ENCODE measurements at regions not wholly inside any gene's neighbourhood (a gene's known extent, or its start where the extent isn't known, plus 50 kb on each side); places are given as distances from the start of the nearest gene placed in this dataset.

DNA sequence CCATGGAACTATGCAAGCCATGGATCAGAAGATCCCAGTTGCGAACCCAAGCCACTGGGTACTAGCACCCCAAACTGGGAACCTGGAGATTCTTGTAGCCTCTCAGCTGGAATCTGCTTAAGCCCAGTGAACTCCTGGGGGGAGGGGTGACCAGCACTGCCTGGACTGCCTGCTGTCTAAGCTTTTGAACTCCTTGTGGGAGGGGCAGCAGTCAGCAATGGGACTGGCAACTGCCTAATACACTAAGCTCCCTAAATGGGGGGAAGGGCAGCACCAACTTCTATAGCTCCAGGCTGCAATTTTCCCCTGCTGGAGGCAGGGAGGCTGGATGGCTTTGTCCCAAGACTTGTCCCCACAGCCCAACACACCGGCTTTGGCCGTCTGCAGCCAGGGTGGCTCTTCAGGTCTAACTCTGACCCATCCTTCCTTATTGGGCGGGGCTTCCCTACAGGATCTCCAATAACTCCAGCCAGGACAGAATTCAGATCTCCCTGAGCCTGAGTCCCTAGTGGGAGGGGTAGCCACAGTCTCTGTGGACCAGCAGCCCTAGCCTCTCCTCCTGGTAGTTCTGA, 485.1 kb downstream of the SOX5 start:
- H3K27ac Mint-ChIP-seq = no peak overlapping the region
- H3K4me1 Mint-ChIP-seq (ENCODE audit: low read depth) = no peaks in the 10 kb centered on the region
- no peaks in the 10 kb centered on the region for H3K27me3 Mint-ChIP-seq (ENCODE audit: low read depth)
- intact Hi-C loops (cut with micrococcal nuclease) = no loop called here
- DNase-seq (ENCODE audit: low spot score) = no peak
- no peaks in the 10 kb centered on the region for H3K36me3 Mint-ChIP-seq (ENCODE audit: low read depth)
- no peak overlapping the region for H3K4me3 Mint-ChIP-seq (ENCODE audit: low read depth)
- peaks cover 43% of the 10 kb centered on the region for H3K9me3 Mint-ChIP-seq

DNA sequence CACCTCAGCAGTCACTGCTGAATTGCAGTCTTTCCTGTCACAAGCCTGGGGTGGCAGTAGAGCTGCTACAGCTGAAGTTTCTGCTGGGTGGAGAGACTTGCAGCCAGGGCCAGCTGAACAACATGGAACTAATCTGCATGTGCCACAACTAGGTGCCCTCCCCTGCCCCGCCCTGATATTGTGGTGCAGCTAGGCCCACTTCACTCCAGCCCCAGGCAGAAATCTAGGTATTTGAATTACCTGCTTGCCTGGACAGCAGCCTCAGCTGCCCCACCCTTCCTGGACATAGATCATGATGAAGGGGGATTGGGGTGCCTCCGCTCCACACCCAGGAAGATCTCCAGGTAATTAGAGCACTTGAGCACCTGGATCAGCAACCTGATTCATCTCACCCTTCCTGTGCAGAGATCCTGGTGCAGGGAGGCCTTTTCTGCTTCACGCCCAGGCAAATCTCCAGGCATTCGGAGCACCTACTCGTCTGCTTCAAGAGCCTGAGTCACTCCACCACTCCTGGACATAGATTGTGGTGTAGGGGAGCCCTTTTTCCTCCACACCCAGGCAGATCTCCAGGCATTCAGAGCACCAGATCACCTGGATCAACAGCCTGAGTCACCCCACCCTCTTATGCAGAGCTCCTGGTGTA, 477.0 kb downstream of the SOX5 start:
- no peaks in the 10 kb centered on the region for H3K27me3 Mint-ChIP-seq (ENCODE audit: low read depth)
- DNase-seq (ENCODE audit: low spot score) = no peak
- no peak overlapping the region for H3K4me3 Mint-ChIP-seq (ENCODE audit: low read depth)
- H3K27ac Mint-ChIP-seq = no peak overlapping the region
- no peaks in the 10 kb centered on the region for H3K4me1 Mint-ChIP-seq (ENCODE audit: low read depth)
- H3K9me3 Mint-ChIP-seq = peaks cover 39% of the 10 kb centered on the region
- intact Hi-C loops (cut with micrococcal nuclease) = no loop called here
- no peaks in the 10 kb centered on the region for H3K36me3 Mint-ChIP-seq (ENCODE audit: low read depth)

DNA sequence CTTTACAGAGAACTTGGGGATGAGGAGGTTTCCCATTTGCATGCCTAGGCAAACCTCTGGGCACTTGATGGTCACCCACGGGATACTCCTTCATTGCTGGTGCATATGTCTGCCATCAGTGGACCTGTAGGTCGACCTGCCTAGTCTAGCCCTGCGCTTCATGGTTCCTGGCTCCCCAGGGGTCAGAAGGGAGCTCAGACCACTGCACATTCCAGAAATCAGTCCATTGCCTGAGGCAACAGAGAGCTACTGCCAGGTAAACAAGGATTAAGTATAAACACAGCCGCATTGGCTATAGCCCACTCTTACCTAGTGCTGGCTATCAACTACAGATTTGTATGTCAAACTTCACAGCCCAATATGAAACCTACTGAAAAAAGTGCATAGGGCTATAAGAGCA, 476.4 kb downstream of the SOX5 start:
- H3K27ac Mint-ChIP-seq = no peak overlapping the region
- H3K4me1 Mint-ChIP-seq (ENCODE audit: low read depth) = no peaks in the 10 kb centered on the region
- no peaks in the 10 kb centered on the region for H3K27me3 Mint-ChIP-seq (ENCODE audit: low read depth)
- H3K9me3 Mint-ChIP-seq = peaks cover 39% of the 10 kb centered on the region
- no peak for DNase-seq (ENCODE audit: low spot score)
- no peaks in the 10 kb centered on the region for H3K36me3 Mint-ChIP-seq (ENCODE audit: low read depth)
- intact Hi-C loops (cut with micrococcal nuclease) = no loop called here
- H3K4me3 Mint-ChIP-seq (ENCODE audit: low read depth) = no peak overlapping the region

DNA sequence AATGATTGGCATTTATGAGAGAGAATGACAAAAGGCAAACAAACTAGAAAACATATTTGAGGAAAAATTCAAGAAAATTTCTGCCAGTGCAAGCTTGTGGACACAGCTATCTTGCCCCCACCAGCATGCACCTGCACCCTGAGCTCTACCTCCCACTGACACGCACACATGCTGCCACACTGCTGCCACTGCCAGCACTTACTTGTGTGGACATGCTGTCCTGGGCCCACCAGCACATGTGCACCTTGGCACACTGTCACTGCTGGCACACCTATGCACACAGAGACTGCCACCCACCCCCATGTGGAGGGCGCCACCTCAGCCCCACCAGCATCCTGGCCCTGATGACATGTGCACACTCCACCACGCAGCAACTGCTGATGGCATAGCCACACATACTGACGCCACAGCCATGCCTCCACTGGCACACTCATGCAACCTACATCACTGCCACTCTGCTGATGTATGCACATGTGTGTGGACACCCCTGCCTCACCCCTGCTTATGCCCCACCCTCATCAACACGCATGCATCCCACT, 475.0 kb downstream of the SOX5 start:
- Mint-ChIP-seq H3K27me3 (ENCODE audit: low read depth) (no peaks in the 10 kb centered on the region), H3K36me3 (ENCODE audit: low read depth) (no peaks in the 10 kb centered on the region), H3K4me1 (ENCODE audit: low read depth) (no peaks in the 10 kb centered on the region), H3K4me3 (ENCODE audit: low read depth) (no peak overlapping the region), H3K27ac (no peak overlapping the region), H3K9me3 (peaks cover 41% of the 10 kb centered on the region)
- intact Hi-C loops (cut with micrococcal nuclease) = no loop called here
- no peak for DNase-seq (ENCODE audit: low spot score)

All from activated T-helper 2 cell treated with anti-CD3 and anti-CD28 coated beads, Interferon-gamma antibody, Interleukin-2, Interleukin-4, amounts not matched to agents 10 μg/mL and 5 μg/mL and 100 μg/mL, durations not matched to agents 14 hours and 24 hours and 36 hours (primary cell).